ENCODE measurements at regions not wholly inside any gene's neighbourhood (a gene's known extent, or its start where the extent isn't known, plus 50 kb on each side); places are given as distances from the start of the nearest gene placed in this dataset.
"Not testable (repeated sequence)": the region's sequence is repeated elsewhere in the genome, so short reads cannot be mapped to it uniquely, and the experiment has no call there.

DNA sequence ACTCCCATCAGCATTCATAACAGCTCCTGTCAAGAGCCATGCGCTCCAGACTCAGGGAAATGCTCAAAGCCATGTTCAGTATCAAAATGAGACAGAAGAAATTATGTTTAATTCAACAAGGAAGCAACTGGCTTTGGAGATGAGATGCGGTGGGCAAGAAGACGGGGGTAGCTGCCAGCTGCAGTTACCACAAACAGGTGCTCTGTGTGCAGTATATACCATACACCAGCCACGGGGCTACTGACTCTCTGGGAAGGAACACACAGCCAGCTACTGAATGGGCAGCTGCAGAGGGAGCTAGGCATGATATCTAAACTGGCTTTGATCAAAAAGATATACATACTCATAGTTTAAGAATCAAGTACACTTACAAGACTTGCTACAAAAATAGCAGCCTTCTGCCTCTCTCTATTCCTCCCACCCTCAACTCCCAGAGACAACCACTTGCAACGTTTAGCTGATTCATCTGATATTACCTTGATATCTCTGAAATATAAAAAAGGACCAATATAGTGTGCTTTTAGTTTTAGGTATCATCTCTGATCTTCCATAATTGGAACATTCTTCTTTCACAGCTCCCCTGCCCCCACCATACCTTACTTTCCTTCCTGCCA, 593.0 kb downstream of the UQCRFS1 start:
- TF ChIP-seq SUZ12 (IDR thresholded peaks at IDR 0.05; ENCODE audit: extremely low read depth, insufficient read depth, insufficient read length) (no peak), ZNF274 (IDR thresholded peaks at IDR 0.05; ENCODE audit: low read depth, low read length) (no peak), YY1 (IDR thresholded peaks at IDR 0.05; ENCODE audit: insufficient read depth, insufficient read length) (no peak)
- no peaks in the 10 kb centered on the region for H3K27me3 ChIP-seq (ENCODE audit: insufficient read depth, insufficient read length)
- no peak for DNase-seq (ENCODE audit: low read depth, low spot score)
- H3K9me3 ChIP-seq (ENCODE audit: insufficient read depth, low read length), result peaks cover 13% of the 10 kb centered on the region
- peaks cover 5% of the 10 kb centered on the region for H3K36me3 ChIP-seq (ENCODE audit: insufficient read depth, insufficient read length, low read length)
- no peak overlapping the region for H3K4me3 ChIP-seq (ENCODE audit: insufficient read length, low read depth)
- no peaks in the 10 kb centered on the region for H3K4me1 ChIP-seq (ENCODE audit: insufficient read depth, insufficient read length)
- H3K9ac ChIP-seq (ENCODE audit: insufficient read length, low read depth), result no peak overlapping the region

DNA sequence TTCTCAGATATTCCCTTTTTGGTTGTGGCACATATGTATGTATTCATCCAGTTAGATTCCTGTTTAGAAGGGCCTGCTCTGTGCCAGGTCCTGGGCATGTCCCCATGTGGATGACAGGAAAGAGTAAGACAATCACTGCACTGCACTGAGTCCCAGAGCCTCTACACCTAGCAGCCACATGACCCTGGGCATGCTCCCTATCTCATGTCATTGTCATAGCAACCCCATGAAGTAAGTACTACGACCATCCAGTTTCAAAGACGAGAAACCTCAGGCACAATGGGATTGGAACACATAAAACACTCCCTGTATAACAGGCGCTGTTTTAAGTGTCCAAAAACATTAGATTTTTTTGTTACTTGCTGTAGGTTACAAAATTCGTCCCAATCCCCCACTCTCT, 594.4 kb downstream of the UQCRFS1 start:
- no peak for DNase-seq (ENCODE audit: low read depth, low spot score)
- TF ChIP-seq SUZ12 (IDR thresholded peaks at IDR 0.05; ENCODE audit: extremely low read depth, insufficient read depth, insufficient read length) (no peak), YY1 (IDR thresholded peaks at IDR 0.05; ENCODE audit: insufficient read depth, insufficient read length) (no peak)
- H3K36me3 ChIP-seq (ENCODE audit: insufficient read depth, insufficient read length, low read length), result peaks cover 5% of the 10 kb centered on the region
- H3K27me3 ChIP-seq (ENCODE audit: insufficient read depth, insufficient read length), result no peaks in the 10 kb centered on the region
- H3K9ac ChIP-seq (ENCODE audit: insufficient read length, low read depth), result no peak overlapping the region
- peaks cover 26% of the 10 kb centered on the region for H3K9me3 ChIP-seq (ENCODE audit: insufficient read depth, low read length)
- no peaks in the 10 kb centered on the region for H3K4me1 ChIP-seq (ENCODE audit: insufficient read depth, insufficient read length)
- no peak overlapping the region for H3K4me3 ChIP-seq (ENCODE audit: insufficient read length, low read depth)

DNA sequence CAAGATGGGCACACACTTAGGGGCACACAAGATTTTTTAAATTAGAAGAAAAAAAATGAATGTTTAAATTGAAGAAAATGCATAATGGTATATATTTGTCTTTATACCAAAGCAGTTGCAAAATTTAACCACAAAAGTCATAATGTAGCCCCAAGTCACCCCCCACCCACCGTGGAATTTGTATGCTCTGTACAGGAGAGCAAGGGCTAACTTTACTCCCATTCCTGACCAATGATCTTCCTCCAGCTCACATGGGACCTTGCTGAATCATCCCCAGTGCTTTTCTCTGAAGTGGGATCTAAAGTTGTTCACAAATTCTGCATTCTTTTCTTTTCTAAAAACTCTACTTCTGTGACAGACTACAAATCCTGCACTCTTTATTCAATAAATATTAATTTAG, 597.0 kb downstream of the UQCRFS1 start:
- H3K4me1 ChIP-seq (ENCODE audit: insufficient read depth, insufficient read length), result no peaks in the 10 kb centered on the region
- H3K27me3 ChIP-seq (ENCODE audit: insufficient read depth, insufficient read length), result no peaks in the 10 kb centered on the region
- H3K36me3 ChIP-seq (ENCODE audit: insufficient read depth, insufficient read length, low read length), result peaks cover 5% of the 10 kb centered on the region
- DNase-seq (ENCODE audit: low read depth, low spot score), result no peak
- H3K4me3 ChIP-seq (ENCODE audit: insufficient read length, low read depth), result no peak overlapping the region
- TF ChIP-seq ZNF274 (IDR thresholded peaks at IDR 0.05; ENCODE audit: low read depth, low read length) (no peak), YY1 (IDR thresholded peaks at IDR 0.05; ENCODE audit: insufficient read depth, insufficient read length) (no peak), SUZ12 (IDR thresholded peaks at IDR 0.05; ENCODE audit: extremely low read depth, insufficient read depth, insufficient read length) (no peak)
- peaks cover 26% of the 10 kb centered on the region for H3K9me3 ChIP-seq (ENCODE audit: insufficient read depth, low read length)
- H3K9ac ChIP-seq (ENCODE audit: insufficient read length, low read depth), result no peak overlapping the region

DNA sequence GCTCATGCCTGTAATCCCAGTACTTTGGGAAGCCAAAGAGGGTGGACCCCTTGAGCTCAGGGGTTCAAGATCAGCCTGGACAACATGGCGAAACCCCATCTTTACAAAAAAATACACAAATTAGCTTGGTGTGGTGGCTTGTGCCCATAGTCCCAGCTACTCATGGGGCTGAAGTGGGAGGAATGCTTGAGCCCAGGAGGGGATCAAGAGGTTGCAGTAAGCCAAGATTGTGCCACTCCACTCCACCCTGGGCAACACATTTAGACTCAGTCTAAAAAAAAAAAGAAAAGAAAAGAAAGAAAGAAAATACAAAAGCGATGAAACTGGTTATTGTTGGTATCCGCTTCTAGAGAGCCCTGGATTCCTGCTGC, 597.4 kb downstream of the UQCRFS1 start:
- no peak for TF ChIP-seq SUZ12 (IDR thresholded peaks at IDR 0.05; ENCODE audit: extremely low read depth, insufficient read depth, insufficient read length)
- TF ChIP-seq YY1 (IDR thresholded peaks at IDR 0.05; ENCODE audit: insufficient read depth, insufficient read length), result no peak
- TF ChIP-seq ZNF274 (IDR thresholded peaks at IDR 0.05; ENCODE audit: low read depth, low read length), result no peak
- peaks cover 4% of the 10 kb centered on the region for H3K36me3 ChIP-seq (ENCODE audit: insufficient read depth, insufficient read length, low read length)
- H3K27me3 ChIP-seq (ENCODE audit: insufficient read depth, insufficient read length), result no peaks in the 10 kb centered on the region
- no peak for DNase-seq (ENCODE audit: low read depth, low spot score)
- peaks cover 26% of the 10 kb centered on the region for H3K9me3 ChIP-seq (ENCODE audit: insufficient read depth, low read length)
- H3K4me3 ChIP-seq (ENCODE audit: insufficient read length, low read depth), result no peak overlapping the region
- no peak overlapping the region for H3K9ac ChIP-seq (ENCODE audit: insufficient read length, low read depth)
- no peaks in the 10 kb centered on the region for H3K4me1 ChIP-seq (ENCODE audit: insufficient read depth, insufficient read length)

- Histone ChIP-seq H3K9ac (ENCODE audit: insufficient read length, low read depth) (no peak overlapping the region), H3K4me1 (ENCODE audit: insufficient read depth, insufficient read length) (no peaks in the 10 kb centered on the region), H3K9me3 (ENCODE audit: insufficient read depth, low read length) (peaks cover 26% of the 10 kb centered on the region), H3K27me3 (ENCODE audit: insufficient read depth, insufficient read length) (no peaks in the 10 kb centered on the region), H3K4me3 (ENCODE audit: insufficient read length, low read depth) (no peak overlapping the region), H3K36me3 (ENCODE audit: insufficient read depth, insufficient read length, low read length) (peaks cover 2% of the 10 kb centered on the region)
- TF ChIP-seq ZNF274 (IDR thresholded peaks at IDR 0.05; ENCODE audit: low read depth, low read length), result no peak
- no peak for TF ChIP-seq SUZ12 (IDR thresholded peaks at IDR 0.05; ENCODE audit: extremely low read depth, insufficient read depth, insufficient read length)
- no peak for TF ChIP-seq YY1 (IDR thresholded peaks at IDR 0.05; ENCODE audit: insufficient read depth, insufficient read length)
- DNase-seq (ENCODE audit: low read depth, low spot score), result no peak
These were observed 598.1 kb downstream of the UQCRFS1 start for GRCh38 chr19:28614634-28615545.

DNA sequence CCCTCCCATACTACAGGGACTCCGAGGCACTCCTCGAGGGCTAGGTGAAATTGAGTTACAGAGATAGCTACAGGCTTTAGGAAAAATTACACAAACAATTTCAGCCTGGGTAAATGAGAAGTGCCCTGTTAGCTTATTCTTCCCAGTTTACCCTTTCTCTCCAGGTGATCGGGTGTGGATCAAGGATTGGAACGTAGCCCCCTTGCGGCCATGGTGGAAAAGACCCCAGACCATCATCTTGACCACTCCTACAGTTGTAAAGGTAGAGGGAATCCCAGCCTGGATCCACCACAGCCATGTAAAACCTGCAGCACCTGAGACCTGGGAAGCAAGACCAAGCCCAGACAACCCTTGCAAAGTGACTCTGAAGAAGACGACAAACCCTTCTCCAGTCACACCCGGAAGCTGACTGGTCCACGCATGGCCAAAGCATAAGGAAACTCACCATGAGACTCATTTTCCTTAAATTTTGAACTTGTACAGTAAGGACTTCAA, 600.6 kb downstream of the UQCRFS1 start:
- Histone ChIP-seq H3K36me3 (ENCODE audit: insufficient read depth, insufficient read length, low read length) (peaks cover 5% of the 10 kb centered on the region), H3K9ac (ENCODE audit: insufficient read length, low read depth) (no peak overlapping the region), H3K9me3 (ENCODE audit: insufficient read depth, low read length) (peaks cover 34% of the 10 kb centered on the region), H3K27me3 (ENCODE audit: insufficient read depth, insufficient read length) (no peaks in the 10 kb centered on the region), H3K4me1 (ENCODE audit: insufficient read depth, insufficient read length) (no peaks in the 10 kb centered on the region), H3K4me3 (ENCODE audit: insufficient read length, low read depth) (no peak overlapping the region)
- no peak for DNase-seq (ENCODE audit: low read depth, low spot score)
- TF ChIP-seq SUZ12 (IDR thresholded peaks at IDR 0.05; ENCODE audit: extremely low read depth, insufficient read depth, insufficient read length) (no peak), YY1 (IDR thresholded peaks at IDR 0.05; ENCODE audit: insufficient read depth, insufficient read length) (no peak), ZNF274 (IDR thresholded peaks at IDR 0.05; ENCODE audit: low read depth, low read length) (no peak)

DNA sequence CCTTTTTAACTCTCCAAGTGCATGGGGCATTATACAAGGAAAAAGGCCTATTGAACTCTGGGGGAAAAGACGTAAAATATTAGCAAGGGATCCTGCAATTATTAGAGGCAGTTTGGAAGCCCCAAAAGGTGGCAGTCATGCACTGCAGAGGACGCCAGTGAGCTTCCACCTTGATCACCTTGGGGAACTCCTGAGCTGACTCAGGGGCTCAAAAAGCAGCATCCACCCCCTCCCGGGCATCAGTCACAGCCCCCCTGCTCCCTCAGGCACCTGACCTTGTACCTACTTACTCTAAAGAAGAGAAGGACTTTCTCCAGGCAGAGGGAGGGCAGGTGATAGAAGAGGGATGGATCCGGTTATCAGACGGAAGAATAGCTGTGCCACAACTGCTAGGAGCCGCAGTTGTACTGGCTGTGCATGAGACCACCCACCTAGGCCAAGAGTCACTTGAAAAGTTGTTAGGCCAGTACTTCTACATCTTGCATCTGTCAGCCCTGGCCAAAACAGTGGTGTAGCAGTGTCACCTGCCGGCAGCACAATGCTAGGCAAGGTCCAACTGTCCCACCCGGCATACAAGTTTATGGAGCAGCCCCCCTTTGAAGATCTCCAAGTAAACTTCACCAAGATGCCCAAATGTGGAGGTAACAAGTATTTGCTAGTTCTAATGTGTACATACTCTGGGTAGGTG, 601.6 kb downstream of the UQCRFS1 start:
- H3K36me3 ChIP-seq (ENCODE audit: insufficient read depth, insufficient read length, low read length); H3K27me3 ChIP-seq (ENCODE audit: insufficient read depth, insufficient read length); H3K4me1 ChIP-seq (ENCODE audit: insufficient read depth, insufficient read length); H3K9ac ChIP-seq (ENCODE audit: insufficient read length, low read depth); DNase-seq (ENCODE audit: low read depth, low spot score); H3K4me3 ChIP-seq (ENCODE audit: insufficient read length, low read depth): not testable (repeated sequence)
- peaks cover 43% of the 10 kb centered on the region for H3K9me3 ChIP-seq (ENCODE audit: insufficient read depth, low read length)

Data from NT2/D1 (cell line).